ENCODE measurements at regions not wholly inside any gene's neighbourhood (a gene's known extent, or its start where the extent isn't known, plus 50 kb on each side); places are given as distances from the start of the nearest gene placed in this dataset.

- TF ChIP-seq EZH2phosphoT487 (IDR thresholded peaks at IDR 0.05; ENCODE audit: insufficient read depth, low read depth) (no peak), EZH2 (IDR thresholded peaks at IDR 0.05; ENCODE audit: insufficient read depth, poor library complexity, severe bottlenecking) (no peak)
These were observed 577.5 kb upstream of the WWC1 start for GRCh38 chr5:167713896-167714295.
